AG04450 (cell line): ENCODE measurements at regions not wholly inside any gene's neighbourhood (a gene's known extent, or its start where the extent isn't known, plus 50 kb on each side); places are given as distances from the start of the nearest gene placed in this dataset.
"Not testable (repeated sequence)": the region's sequence is repeated elsewhere in the genome, so short reads cannot be mapped to it uniquely, and the experiment has no call there.

ENCODE experiments used
- CTCF ChIA-PET: fragments of 300-600, 350-600 bp; formaldehyde crosslinking; extraction: SDS; loops from one replicate; lab custom pipeline; 2022; ENCODE audit warnings: antibody characterized with exemption, inconsistent platforms; lab: Charles Lee
- POLR2A ChIA-PET: fragments of 350-600 bp; formaldehyde crosslinking; extraction: SDS; loops from one replicate; lab custom pipeline; 2021; ENCODE audit warnings: antibody characterized with exemption, inconsistent platforms; lab: Yijun Ruan, JAX
- DNase-seq: peaks from one replicate; pipeline ENCODE4 v3.0.0-alpha.2; 2011; ENCODE audit warnings: low read depth, low spot score
- H3K27ac ChIP-seq: one replicate; pipeline ENCODE4 v1.5.1; 2012; ENCODE audit warnings: low read depth, low read length, control low read depth
- H3K27me3 ChIP-seq: one replicate; pipeline ENCODE4 v1.6.0; 2012; ENCODE audit warnings: low read length; ENCODE audit not compliant: control insufficient read depth, insufficient read depth
- H3K4me3 ChIP-seq: 2 replicates; pipeline ENCODE4 v1.5.1; 2011; ENCODE audit warnings: mild to moderate bottlenecking, low read depth, low read length, control low read depth
- H3K9me3 ChIP-seq: 2 replicates; pipeline ENCODE4 v1.5.1; 2012; ENCODE audit warnings: low read length; ENCODE audit not compliant: control insufficient read depth, insufficient read depth
- CTCF ChIP-seq: IDR thresholded peaks from 2 replicates; pipeline ENCODE4 v1.5.1; 2011; ENCODE audit warnings: low read depth, low read length, control low read depth, inconsistent platforms

GRCh38 chr2:77664491-77664890 is 142.3 kb upstream of the LRRTM4 start:
- ChIA-PET POLR2A (no interaction called here), CTCF (no interaction called here)
- TF ChIP-seq CTCF = no peak

DNA sequence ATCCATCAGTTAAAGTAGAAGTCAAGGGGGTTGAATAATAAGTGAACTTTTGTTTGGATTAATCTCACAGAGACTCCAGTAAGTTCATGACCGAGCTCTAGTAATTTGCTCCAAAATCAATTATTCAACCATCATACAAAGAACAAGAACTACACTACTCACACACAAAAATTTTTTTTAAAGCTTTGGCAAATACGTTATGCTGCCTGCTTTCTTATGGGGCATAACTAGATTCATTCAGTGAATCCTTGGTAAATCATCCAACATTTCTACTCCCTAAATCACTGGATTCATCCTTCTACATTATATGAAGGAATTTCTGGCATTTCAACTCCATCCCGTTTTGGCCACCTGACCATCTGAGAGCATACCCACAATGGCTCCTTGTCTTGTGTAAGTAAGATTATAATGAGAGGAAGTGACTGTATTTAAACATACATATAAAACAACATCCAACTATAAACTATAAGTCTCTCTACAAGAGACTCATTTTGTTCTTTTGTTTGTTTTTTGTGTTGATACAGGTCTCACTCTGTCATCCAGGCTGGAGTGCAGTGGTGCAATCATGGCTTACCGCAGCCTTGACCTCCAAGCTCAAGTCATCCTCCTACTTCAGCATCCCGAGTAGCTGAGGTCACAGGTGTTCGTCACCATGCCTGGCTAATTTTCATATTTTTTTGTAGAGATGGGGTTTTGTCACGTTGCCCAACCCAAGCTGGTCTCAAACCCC is 144.2 kb upstream of the LRRTM4 start:
- CTCF ChIA-PET = no interaction called here
- Histone ChIP-seq H3K9me3 (peaks cover 3% of the 10 kb centered on the region; the same call in 1 of the 2 replicates), H3K4me3 (no peak overlapping the region), H3K27me3 (no peaks in the 10 kb centered on the region), H3K27ac (no peak overlapping the region)
- TF ChIP-seq CTCF = no peak
- POLR2A ChIA-PET = no interaction called here
- no peak for DNase-seq

More at GRCh38 chr2:77664491-77664890, 142.3 kb upstream of the LRRTM4 start:
- DNase-seq = no peak
- Histone ChIP-seq H3K9me3 (peaks cover 3% of the 10 kb centered on the region; the same call in 1 of the 2 replicates), H3K27me3 (no peaks in the 10 kb centered on the region), H3K4me3 (no peak overlapping the region), H3K27ac (no peak overlapping the region)

- POLR2A ChIA-PET, H3K27ac ChIP-seq, DNase-seq, CTCF ChIA-PET, H3K9me3 ChIP-seq, H3K27me3 ChIP-seq, H3K4me3 ChIP-seq: not testable (repeated sequence)
Measured at GRCh38 chr2:77684543-77685319, 162.6 kb upstream of the LRRTM4 start.

- TF ChIP-seq CTCF = no peak
- DNase-seq = no peak
- H3K4me3 ChIP-seq = no peak overlapping the region
- H3K27ac ChIP-seq = no peak overlapping the region
- POLR2A ChIA-PET = no interaction called here
- CTCF ChIA-PET = no interaction called here
- no peaks in the 10 kb centered on the region for H3K9me3 ChIP-seq
- no peaks in the 10 kb centered on the region for H3K27me3 ChIP-seq
Measured at GRCh38 chr2:77712601-77713000, 190.4 kb upstream of the LRRTM4 start.

DNA sequence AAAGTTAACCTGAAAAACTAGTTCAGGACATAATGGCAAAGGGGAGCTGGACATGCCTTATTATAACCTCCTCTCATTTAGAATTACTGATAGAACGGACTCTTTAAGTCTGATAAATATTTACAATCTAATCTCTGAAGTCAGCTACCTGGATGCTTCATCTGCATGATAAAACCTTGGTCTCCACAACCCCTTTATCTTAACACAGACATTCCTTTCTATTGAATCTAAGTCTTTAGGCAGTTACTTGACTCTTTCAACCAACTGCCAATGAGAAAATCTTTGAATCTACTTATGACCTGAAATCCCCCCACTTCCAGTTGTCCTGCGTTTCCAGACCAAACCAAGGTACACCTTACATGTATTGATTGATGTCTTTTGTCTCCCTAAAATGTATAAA is 191.2 kb upstream of the LRRTM4 start:
- ChIA-PET POLR2A (no interaction called here), CTCF (no interaction called here)
- no peak overlapping the region for H3K27ac ChIP-seq
- H3K27me3 ChIP-seq = no peaks in the 10 kb centered on the region
- H3K9me3 ChIP-seq = no peaks in the 10 kb centered on the region
- no peak overlapping the region for H3K4me3 ChIP-seq
- no peak for DNase-seq
- no peak for TF ChIP-seq CTCF
